Right atrium auricular region (tissue), 2 donors: ENCODE measurements at regions not wholly inside any gene's neighbourhood (a gene's known extent, or its start where the extent isn't known, plus 50 kb on each side); places are given as distances from the start of the nearest gene placed in this dataset.

Experiments
- DNase-seq: peaks from one replicate; pipeline ENCODE4 v3.0.0-alpha.2; 2019; ENCODE audit warnings: low spot score
- H3K27ac ChIP-seq, 2 donors: fragments of 200-600 bp; sonication (generic); 1 replicate in 1 of 2; 2 replicates in 1 of 2; pipeline ENCODE4 v1.5.1; 2016 to 2019
- H3K27me3 ChIP-seq, 2 donors: fragments of 200-600 bp; sonication (generic); one replicate each; pipeline versions ENCODE4 v1.5.1 to v1.6.0; 2017 to 2019
- H3K36me3 ChIP-seq: fragments of 200-600 bp; sonication (generic); one replicate; pipeline ENCODE4 v1.5.1; 2016
- H3K4me1 ChIP-seq, 2 donors: fragments of 200-600 bp; sonication (generic); one replicate each; pipeline versions ENCODE4 v1.5.1 to v1.6.0; 2017 to 2019
- H3K4me3 ChIP-seq, 2 donors: fragments of 200-600 bp; sonication (generic); 1 replicate in 1 of 2; 2 replicates in 1 of 2; pipeline ENCODE4 v1.5.1; 2017 to 2019; ENCODE audit warnings: mild to moderate bottlenecking in 1 of 2, moderate library complexity in 1 of 2
- H3K9me3 ChIP-seq, 2 donors: fragments of 200-600 bp; sonication (generic); one replicate each; pipeline ENCODE4 v1.5.1; 2019
- CTCF ChIP-seq, 2 donors: fragments of 200-600 bp; sonication (generic); IDR thresholded peaks; one replicate each; pipeline ENCODE4 v1.5.1; 2019; ENCODE audit warnings: antibody characterized with exemption in 2 of 2

- Histone ChIP-seq H3K36me3 (no peaks in the 10 kb centered on the region), H3K4me1 (peaks cover 0 to 9% of the 10 kb centered on the region in 2 donors), H3K27me3 (no peaks in the 10 kb centered on the region), H3K27ac (no peak overlapping the region), H3K4me3 (no peak overlapping the region), H3K9me3 (no peaks in the 10 kb centered on the region)
- no peak for TF ChIP-seq CTCF (IDR thresholded peaks at IDR 0.05)
- no peak for DNase-seq
Observed at GRCh38 chr6:128572294-128572693, 51.9 kb upstream of the PTPRK start.

GRCh38 chr6:128570680-128571063, 50.3 kb upstream of the PTPRK start:
- peaks cover 0 to 9% of the 10 kb centered on the region in 2 donors for H3K4me1 ChIP-seq
- no peak overlapping the region for H3K27ac ChIP-seq
- H3K27me3 ChIP-seq = no peaks in the 10 kb centered on the region
- no peak for TF ChIP-seq CTCF (IDR thresholded peaks at IDR 0.05)
- DNase-seq = no peak
- no peak overlapping the region for H3K4me3 ChIP-seq
- H3K36me3 ChIP-seq = no peaks in the 10 kb centered on the region
- no peaks in the 10 kb centered on the region for H3K9me3 ChIP-seq

GRCh38 chr6:128569732-128570679, 49.6 kb upstream of the PTPRK start:
- Histone ChIP-seq H3K36me3 (no peaks in the 10 kb centered on the region), H3K4me1 (peaks cover 0 to 9% of the 10 kb centered on the region in 2 donors), H3K27ac (no peak overlapping the region), H3K4me3 (no peak overlapping the region), H3K9me3 (no peaks in the 10 kb centered on the region), H3K27me3 (no peaks in the 10 kb centered on the region)
- TF ChIP-seq CTCF (IDR thresholded peaks at IDR 0.05) = no peak
- no peak for DNase-seq
